B cell (primary cell): ENCODE measurements at regions not wholly inside any gene's neighbourhood (a gene's known extent, or its start where the extent isn't known, plus 50 kb on each side); places are given as distances from the start of the nearest gene placed in this dataset.

Experiments
- CTCF ChIP-seq: fragments of 200-600 bp; IDR thresholded peaks from one replicate; pipeline ENCODE4 v1.8.0; 2022; ENCODE audit warnings: antibody characterized with exemption, mild to moderate bottlenecking
- EZH2 ChIP-seq: IDR thresholded peaks from 2 replicates; pipeline ENCODE4 v1.6.1; 2012; ENCODE audit warnings: borderline replicate concordance, low read depth, mild to moderate bottlenecking, moderate library complexity, low read length; ENCODE audit not compliant: insufficient read depth, poor library complexity, severe bottlenecking

GRCh38 chr5:158364367-158364766 is 505.4 kb upstream of the CLINT1 start:
- TF ChIP-seq CTCF: no peak
- no peak for TF ChIP-seq EZH2
